ENCODE measurements at regions not wholly inside any gene's neighbourhood (a gene's known extent, or its start where the extent isn't known, plus 50 kb on each side); places are given as distances from the start of the nearest gene placed in this dataset.

GRCh38 chr12:114069507-114069906 is 103.4 kb upstream of the RBM19 start:
- TF ChIP-seq CTCF (conservative IDR thresholded peaks at IDR 0.05 in 1 of 2, IDR thresholded peaks at IDR 0.05 in 1 of 2; ENCODE audit: low read depth in 1 of 2, low read length in 2 of 2) (no peak), EZH2 (IDR thresholded peaks at IDR 0.05; ENCODE audit: low read length, missing control alignments) (no peak)
